HUDEP-2 (cell line): ENCODE measurements at regions not wholly inside any gene's neighbourhood (a gene's known extent, or its start where the extent isn't known, plus 50 kb on each side); places are given as distances from the start of the nearest gene placed in this dataset.
"Not testable (repeated sequence)": the region's sequence is repeated elsewhere in the genome, so short reads cannot be mapped to it uniquely, and the experiment has no call there.

Experiments
- DNase-seq, 76 experiments: peaks; one replicate each; lab custom pipeline; 2025; ENCODE audit not compliant: unreplicated experiment in 76 of 76; lab: John Stamatoyannopoulos, UW

GRCh38 chr1:109857702-109858101, 52.9 kb upstream of the CSF1 start:
- not testable (repeated sequence) for DNase-seq

- DNase-seq: peak in 54 of 76 experiments; percentile 2 to 75 (median 26)
Measured at GRCh38 chr1:109855986-109856385, 54.7 kb upstream of the CSF1 start.

- DNase-seq: not testable (repeated sequence)
Measured at GRCh38 chr1:109853972-109854371, 56.7 kb upstream of the CSF1 start.

GRCh38 chr1:109852221-109853015, 58.2 kb upstream of the CSF1 start:
- peak in 1 of 76 experiments; percentile 5 for DNase-seq

- DNase-seq: no peak
Measured at GRCh38 chr1:109850827-109851226, 59.8 kb upstream of the CSF1 start.

GRCh38 chr1:109850194-109850593, 60.5 kb upstream of the CSF1 start:
- peak in 43 of 76 experiments; percentile 2 to 55 (median 20) for DNase-seq

- DNase-seq: no peak
Measured at GRCh38 chr1:109849655-109850054, 61.0 kb upstream of the CSF1 start.

GRCh38 chr1:109847251-109847650, 63.4 kb upstream of the CSF1 start:
- no peak for DNase-seq

GRCh38 chr1:109846846-109847245, 63.8 kb upstream of the CSF1 start:
- DNase-seq: no peak

GRCh38 chr1:109846162-109846561, 64.5 kb upstream of the CSF1 start:
- DNase-seq: no peak

GRCh38 chr1:109845658-109846057, 65.0 kb upstream of the CSF1 start:
- no peak for DNase-seq

GRCh38 chr1:109844609-109845008, 66.0 kb upstream of the CSF1 start:
- DNase-seq: no peak

- peak in 4 of 76 experiments; percentile 15 to 41 (median 34) for DNase-seq
Measured at GRCh38 chr1:109840011-109840629, 70.5 kb upstream of the CSF1 start.

GRCh38 chr1:109839276-109839675, 71.4 kb upstream of the CSF1 start:
- peak in 1 of 76 experiments; percentile 22 for DNase-seq

GRCh38 chr1:109838838-109839240, 71.8 kb upstream of the CSF1 start:
- peak in 1 of 76 experiments; percentile 28 for DNase-seq

GRCh38 chr1:109837852-109838570, 72.6 kb upstream of the CSF1 start:
- no peak for DNase-seq

GRCh38 chr1:109835645-109836044, 71.9 kb upstream of the EPS8L3 start:
- not testable (repeated sequence) for DNase-seq

GRCh38 chr1:109834951-109835350, 71.2 kb upstream of the EPS8L3 start:
- DNase-seq: no peak

- no peak for DNase-seq
Measured at GRCh38 chr1:109832945-109833344, 69.2 kb upstream of the EPS8L3 start.

- DNase-seq: no peak
Measured at GRCh38 chr1:109828756-109829505, 65.2 kb upstream of the EPS8L3 start.

GRCh38 chr1:109827986-109828385, 64.3 kb upstream of the EPS8L3 start:
- DNase-seq: no peak
